SU-DHL-6 (cell line): ENCODE measurements at regions not wholly inside any gene's neighbourhood (a gene's known extent, or its start where the extent isn't known, plus 50 kb on each side); places are given as distances from the start of the nearest gene placed in this dataset.

Experiments used
- CTCF ChIP-seq: fragments of 200-600 bp; sonication (generic); IDR thresholded peaks from one replicate; pipeline ENCODE4 v1.5.1; 2017; ENCODE audit warnings: antibody characterized with exemption, mild to moderate bottlenecking, low read length, moderate library complexity; ENCODE audit not compliant: insufficient read depth, poor library complexity, severe bottlenecking
- EZH2phosphoT487 ChIP-seq: fragments of 200-600 bp; sonication (generic), shearing (Covaris generic); conservative IDR thresholded peaks from 2 replicates; pipeline ENCODE4 v1.6.1; 2018; ENCODE audit warnings: mild to moderate bottlenecking, antibody characterized with exemption, low read length, moderate library complexity, mixed read lengths

GRCh38 chr9:16221822-16222547, 648.5 kb downstream of the BNC2 start:
- TF ChIP-seq CTCF = no peak
- no peak for TF ChIP-seq EZH2phosphoT487
